Upper lobe of left lung (tissue), 4 donors: ENCODE measurements at regions not wholly inside any gene's neighbourhood (a gene's known extent, or its start where the extent isn't known, plus 50 kb on each side); places are given as distances from the start of the nearest gene placed in this dataset.

ENCODE experiments used
- EP300 ChIP-seq, 4 donors: sonication (generic); formaldehyde crosslinking; IDR thresholded peaks; one replicate each; pipeline ENCODE4 v1.5.1; 2017; ENCODE audit warnings: antibody characterized with exemption in 4 of 4, control low read depth in 2 of 4
- POLR2A ChIP-seq, 4 donors: fragments of 450-650 bp; IDR thresholded peaks; one replicate each; pipeline ENCODE4 v1.5.1; 2016 to 2017; ENCODE audit warnings: antibody characterized with exemption in 4 of 4, mild to moderate bottlenecking in 2 of 4
- POLR2AphosphoS5 ChIP-seq, 2 donors: sonication (generic); formaldehyde crosslinking; IDR thresholded peaks; one replicate each; pipeline ENCODE4 v1.5.1; 2017; ENCODE audit warnings: antibody characterized with exemption in 2 of 2
- TF ChIP-seq, protein P1 (sequence below), 6 experiments: fragments of 450-650 bp in 4 of 6; fragments of 200-600 bp in 2 of 6; sonication (generic) in 2 of 6; IDR thresholded peaks; one replicate each; pipeline ENCODE4 v1.5.1; 2016 to 2019; ENCODE audit warnings: antibody characterized with exemption in 6 of 6

DNA sequence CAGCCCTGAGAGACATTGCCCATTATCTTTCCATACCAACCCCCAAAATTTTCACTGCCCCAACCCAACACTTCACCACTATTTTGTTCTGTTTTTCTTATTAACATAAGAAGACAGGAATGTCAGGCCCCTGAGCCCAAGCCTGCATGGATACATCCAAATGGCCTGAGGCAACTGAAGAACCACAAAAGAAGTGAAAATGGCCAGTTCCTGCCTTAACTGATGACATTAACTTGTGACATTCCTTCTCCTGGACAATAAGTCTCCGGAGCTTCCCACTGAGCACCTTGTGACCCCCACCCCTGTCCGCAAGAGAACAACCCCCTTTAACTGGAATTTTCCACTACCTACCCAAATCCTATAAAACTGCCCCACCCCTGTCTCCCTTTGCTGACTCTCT, 1076.4 kb upstream of the GHITM start:
- TF ChIP-seq, protein P1, sequence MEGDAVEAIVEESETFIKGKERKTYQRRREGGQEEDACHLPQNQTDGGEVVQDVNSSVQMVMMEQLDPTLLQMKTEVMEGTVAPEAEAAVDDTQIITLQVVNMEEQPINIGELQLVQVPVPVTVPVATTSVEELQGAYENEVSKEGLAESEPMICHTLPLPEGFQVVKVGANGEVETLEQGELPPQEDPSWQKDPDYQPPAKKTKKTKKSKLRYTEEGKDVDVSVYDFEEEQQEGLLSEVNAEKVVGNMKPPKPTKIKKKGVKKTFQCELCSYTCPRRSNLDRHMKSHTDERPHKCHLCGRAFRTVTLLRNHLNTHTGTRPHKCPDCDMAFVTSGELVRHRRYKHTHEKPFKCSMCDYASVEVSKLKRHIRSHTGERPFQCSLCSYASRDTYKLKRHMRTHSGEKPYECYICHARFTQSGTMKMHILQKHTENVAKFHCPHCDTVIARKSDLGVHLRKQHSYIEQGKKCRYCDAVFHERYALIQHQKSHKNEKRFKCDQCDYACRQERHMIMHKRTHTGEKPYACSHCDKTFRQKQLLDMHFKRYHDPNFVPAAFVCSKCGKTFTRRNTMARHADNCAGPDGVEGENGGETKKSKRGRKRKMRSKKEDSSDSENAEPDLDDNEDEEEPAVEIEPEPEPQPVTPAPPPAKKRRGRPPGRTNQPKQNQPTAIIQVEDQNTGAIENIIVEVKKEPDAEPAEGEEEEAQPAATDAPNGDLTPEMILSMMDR (IDR thresholded peaks at IDR 0.05) = no peak
- TF ChIP-seq POLR2AphosphoS5 (IDR thresholded peaks at IDR 0.05) (no peak), EP300 (IDR thresholded peaks at IDR 0.05) (no peak), POLR2A (IDR thresholded peaks at IDR 0.05) (no peak)
